ENCODE measurements at regions not wholly inside any gene's neighbourhood (a gene's known extent, or its start where the extent isn't known, plus 50 kb on each side); places are given as distances from the start of the nearest gene placed in this dataset.

DNA sequence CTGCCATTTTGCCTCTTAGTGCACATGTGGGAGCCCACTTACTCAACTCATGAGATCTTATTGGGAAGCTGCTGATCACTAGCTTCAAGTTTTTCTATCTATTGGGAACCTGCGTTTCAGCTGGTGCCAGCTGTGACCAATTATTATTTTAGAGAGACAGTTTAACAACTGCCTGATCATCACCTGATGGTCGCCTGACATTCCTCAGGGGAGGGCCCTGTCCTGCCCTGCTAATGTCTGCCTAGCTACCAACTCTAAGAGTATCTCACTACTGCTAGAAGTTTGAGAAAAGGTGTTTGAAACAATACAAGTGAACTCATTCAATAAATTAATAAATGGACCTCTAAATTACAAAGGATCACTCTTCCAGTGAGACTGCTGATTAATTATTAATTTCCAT lies 95.5 kb downstream of the PCDH7 start:
- no peak overlapping the region for H3K4me2 ChIP-seq
- H3K4me1 ChIP-seq: no peaks in the 10 kb centered on the region
- no peak overlapping the region for H3K4me3 ChIP-seq
- ATAC-seq (no peak), FAIRE-seq (no peak), DNase-seq (ENCODE audit: low read depth in 1 of 2, low spot score in 1 of 2) (no peak)
- H3K9me3 ChIP-seq: no peaks in the 10 kb centered on the region
- WGBS (ENCODE audit: missing lambda C conversion rate): 7% methylated on average over 2 of the region's 2 CpGs
- CTCF ChIA-PET: no interaction called here
- TF ChIP-seq MAZ (IDR thresholded peaks at IDR 0.05; ENCODE audit: borderline replicate concordance, low read depth, low read length) (no peak), NR3C1 (IDR thresholded peaks at IDR 0.05) (no peak), ZNF302 (CRISPR knock-in tag; IDR thresholded peaks at IDR 0.05) (no peak), JUNB (IDR thresholded peaks at IDR 0.05) (no peak), ESRRA (IDR thresholded peaks at IDR 0.05; ENCODE audit: borderline replicate concordance, low read length) (no peak), NFE2L2 (conservative IDR thresholded peaks at IDR 0.05; ENCODE audit: low read length) (no peak), SREBF2 (IDR thresholded peaks at IDR 0.05) (no peak), NPAS2 (CRISPR knock-in tag; IDR thresholded peaks at IDR 0.05; ENCODE audit: borderline replicate concordance) (no peak), USF2 (IDR thresholded peaks at IDR 0.05) (no peak), KDM1A (IDR thresholded peaks at IDR 0.05; ENCODE audit: low read depth) (no peak), RARB (CRISPR knock-in tag; IDR thresholded peaks at IDR 0.05) (no peak), MAFK (IDR thresholded peaks at IDR 0.05; ENCODE audit: partially characterized antibody) (no peak), FOSL2 (IDR thresholded peaks at IDR 0.05) (no peak), FOSL2 (CRISPR knock-in tag; IDR thresholded peaks at IDR 0.05) (no peak), RNF2 (IDR thresholded peaks at IDR 0.05; ENCODE audit: borderline replicate concordance, low read depth) (no peak), HOXB13 (CRISPR knock-in tag; IDR thresholded peaks at IDR 0.05; ENCODE audit: low read depth) (no peak), TFCP2L1 (CRISPR knock-in tag; IDR thresholded peaks at IDR 0.05) (no peak), ZC3H11A (IDR thresholded peaks at IDR 0.05) (no peak), JUN (IDR thresholded peaks at IDR 0.05) (no peak), CEBPB (IDR thresholded peaks at IDR 0.05) (no peak)
- POLR2A ChIA-PET: interaction anchor here (0.7 kb wide), 1 partner anchor 55 kb away, joined by 3 read pairs; no protein-coding TSS in a partner anchor
- H3K27ac ChIP-seq: no peak overlapping the region

GRCh38 chr4:30817447-30817846 lies 97.3 kb downstream of the PCDH7 start:
- no peak for ATAC-seq
- Histone ChIP-seq H3K9me3 (no peaks in the 10 kb centered on the region), H3K4me1 (no peaks in the 10 kb centered on the region), H3K4me2 (no peak overlapping the region), H3K4me3 (no peak overlapping the region), H3K27ac (no peak overlapping the region)
- CTCF ChIA-PET: no interaction called here
- FAIRE-seq: no peak
- DNase-seq (ENCODE audit: low read depth in 1 of 2, low spot score in 1 of 2): no peak
- POLR2A ChIA-PET: no interaction called here
- TF ChIP-seq BCL3 (IDR thresholded peaks at IDR 0.05): no peak
- no peak for TF ChIP-seq EHF (CRISPR knock-in tag; IDR thresholded peaks at IDR 0.05)
- no peak for TF ChIP-seq CBX8 (IDR thresholded peaks at IDR 0.05)
- TF ChIP-seq MAFK (IDR thresholded peaks at IDR 0.05; ENCODE audit: partially characterized antibody): peak; percentile 84
- WGBS (ENCODE audit: missing lambda C conversion rate): 3% methylated on average over 1 of the region's 1 CpG

DNA sequence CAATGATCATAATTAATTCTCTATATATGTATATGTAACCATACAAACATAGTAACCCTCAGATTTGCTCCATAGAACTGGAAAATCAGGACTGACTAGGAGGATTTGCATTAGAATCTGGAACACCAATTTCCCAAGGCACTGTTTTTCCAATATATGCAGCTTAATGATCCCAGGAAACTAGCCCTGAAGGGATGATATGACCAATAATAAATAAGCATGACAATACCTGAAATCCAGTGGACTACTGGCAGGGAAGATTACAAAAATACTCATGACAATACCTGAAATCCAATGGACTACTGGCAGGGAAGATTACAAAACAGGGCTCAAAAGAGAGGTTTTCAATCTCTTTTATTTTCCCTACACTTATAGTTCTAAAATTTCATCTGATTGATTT lies 98.4 kb downstream of the PCDH7 start:
- no peaks in the 10 kb centered on the region for H3K4me1 ChIP-seq
- H3K27ac ChIP-seq: no peak overlapping the region
- no peak for ATAC-seq
- ChIA-PET CTCF (no interaction called here), POLR2A (no interaction called here)
- H3K4me3 ChIP-seq: no peak overlapping the region
- H3K4me2 ChIP-seq: no peak overlapping the region
- no peak for DNase-seq (ENCODE audit: low read depth in 1 of 2, low spot score in 1 of 2)
- TF ChIP-seq NFE2L2 (conservative IDR thresholded peaks at IDR 0.05; ENCODE audit: low read length): no peak
- TF ChIP-seq NPAS2 (CRISPR knock-in tag; IDR thresholded peaks at IDR 0.05; ENCODE audit: borderline replicate concordance): no peak
- no peak for TF ChIP-seq KDM5A (IDR thresholded peaks at IDR 0.05)
- TF ChIP-seq GATA3 (IDR thresholded peaks at IDR 0.05; ENCODE audit: borderline replicate concordance): no peak
- TF ChIP-seq, protein P1, sequence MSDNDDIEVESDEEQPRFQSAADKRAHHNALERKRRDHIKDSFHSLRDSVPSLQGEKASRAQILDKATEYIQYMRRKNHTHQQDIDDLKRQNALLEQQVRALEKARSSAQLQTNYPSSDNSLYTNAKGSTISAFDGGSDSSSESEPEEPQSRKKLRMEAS (IDR thresholded peaks at IDR 0.05): no peak
- TF ChIP-seq, protein P2, sequence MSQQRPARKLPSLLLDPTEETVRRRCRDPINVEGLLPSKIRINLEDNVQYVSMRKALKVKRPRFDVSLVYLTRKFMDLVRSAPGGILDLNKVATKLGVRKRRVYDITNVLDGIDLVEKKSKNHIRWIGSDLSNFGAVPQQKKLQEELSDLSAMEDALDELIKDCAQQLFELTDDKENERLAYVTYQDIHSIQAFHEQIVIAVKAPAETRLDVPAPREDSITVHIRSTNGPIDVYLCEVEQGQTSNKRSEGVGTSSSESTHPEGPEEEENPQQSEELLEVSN (IDR thresholded peaks at IDR 0.05; ENCODE audit: borderline replicate concordance, low read depth): no peak
- no peak for TF ChIP-seq PBX3 (IDR thresholded peaks at IDR 0.05)
- TF ChIP-seq FOSB (CRISPR knock-in tag; IDR thresholded peaks at IDR 0.05): no peak
- TF ChIP-seq JUN (IDR thresholded peaks at IDR 0.05): no peak
- no peak for TF ChIP-seq CEBPB (IDR thresholded peaks at IDR 0.05)
- TF ChIP-seq POLR2AphosphoS2 (conservative IDR thresholded peaks at IDR 0.05; ENCODE audit: low read length): no peak
- no peak for FAIRE-seq
- H3K9me3 ChIP-seq: no peaks in the 10 kb centered on the region
